Loucy (cell line): ENCODE measurements at regions not wholly inside any gene's neighbourhood (a gene's known extent, or its start where the extent isn't known, plus 50 kb on each side); places are given as distances from the start of the nearest gene placed in this dataset.

ENCODE experiments used
- H2AFZ ChIP-seq: fragments of 200-600 bp; sonication (generic); 2 replicates; pipeline ENCODE4 v1.6.0; 2016; ENCODE audit warnings: antibody characterized with exemption, mild to moderate bottlenecking, low read length, moderate library complexity
- H3F3A ChIP-seq: fragments of 200-600 bp; 2 replicates; pipeline ENCODE4 v1.6.0; 2016; ENCODE audit warnings: antibody characterized with exemption, low read depth, mild to moderate bottlenecking
- H3K27me3 ChIP-seq: fragments of 200-600 bp; sonication (generic); 2 replicates; pipeline ENCODE4 v1.6.1; 2014; ENCODE audit warnings: low read length, mild to moderate bottlenecking; ENCODE audit not compliant: insufficient read depth, poor library complexity, severe bottlenecking
- H3K36me3 ChIP-seq: fragments of 200-600 bp; sonication (generic); 2 replicates; pipeline ENCODE4 v1.6.1; 2016; ENCODE audit warnings: low read length; ENCODE audit not compliant: insufficient read depth
- H3K4me1 ChIP-seq: fragments of 200-600 bp; sonication (generic); 2 replicates; pipeline ENCODE4 v1.5.1; 2014; ENCODE audit warnings: low read length, mild to moderate bottlenecking; ENCODE audit not compliant: insufficient read depth, poor library complexity, severe bottlenecking
- H3K4me2 ChIP-seq: fragments of 200-600 bp; sonication (generic); 2 replicates; pipeline ENCODE4 v1.6.0; 2014; ENCODE audit warnings: antibody characterized with exemption, low read length, low read depth, mild to moderate bottlenecking; ENCODE audit not compliant: poor library complexity, severe bottlenecking
- H3K4me3 ChIP-seq: fragments of 200-600 bp; sonication (generic); 2 replicates; pipeline ENCODE4 v1.5.1; 2014; ENCODE audit warnings: low read length, mild to moderate bottlenecking, mixed read lengths; ENCODE audit not compliant: poor library complexity, severe bottlenecking
- H3K79me2 ChIP-seq: fragments of 200-600 bp; sonication (generic); 2 replicates; pipeline ENCODE4 v1.6.1; 2014; ENCODE audit warnings: low read length; ENCODE audit not compliant: insufficient read depth
- H3K9ac ChIP-seq: fragments of 200-600 bp; sonication (generic); 2 replicates; pipeline ENCODE4 v1.6.0; 2014; ENCODE audit warnings: mild to moderate bottlenecking, low read depth, low read length, moderate library complexity; ENCODE audit not compliant: poor library complexity, severe bottlenecking
- H3K9me2 ChIP-seq: fragments of 200-600 bp; sonication (generic); replicated peaks from 2 replicates; pipeline ENCODE4 v1.6.1; 2016; ENCODE audit warnings: low read depth, low read length, mixed read lengths
- H3K9me3 ChIP-seq: fragments of 200-600 bp; sonication (generic); 2 replicates; pipeline ENCODE4 v1.6.1; 2014; ENCODE audit warnings: mild to moderate bottlenecking, antibody characterized with exemption, low read length, low read depth; ENCODE audit not compliant: insufficient read depth
- H4K20me1 ChIP-seq: fragments of 200-600 bp; sonication (generic); 2 replicates; pipeline ENCODE4 v1.6.0; 2014; ENCODE audit warnings: antibody characterized with exemption, low read length, mild to moderate bottlenecking; ENCODE audit not compliant: insufficient read depth, poor library complexity, severe bottlenecking
- CTCF ChIP-seq: fragments of 200-600 bp; sonication (generic); conservative IDR thresholded peaks from 2 replicates; pipeline ENCODE4 v1.5.1; 2014; ENCODE audit warnings: mild to moderate bottlenecking, antibody characterized with exemption, low read length
- EZH2phosphoT487 ChIP-seq: fragments of 200-600 bp; IDR thresholded peaks from 2 replicates; pipeline ENCODE4 v1.6.1; 2018; ENCODE audit warnings: antibody characterized with exemption, mild to moderate bottlenecking, moderate library complexity, borderline replicate concordance

DNA sequence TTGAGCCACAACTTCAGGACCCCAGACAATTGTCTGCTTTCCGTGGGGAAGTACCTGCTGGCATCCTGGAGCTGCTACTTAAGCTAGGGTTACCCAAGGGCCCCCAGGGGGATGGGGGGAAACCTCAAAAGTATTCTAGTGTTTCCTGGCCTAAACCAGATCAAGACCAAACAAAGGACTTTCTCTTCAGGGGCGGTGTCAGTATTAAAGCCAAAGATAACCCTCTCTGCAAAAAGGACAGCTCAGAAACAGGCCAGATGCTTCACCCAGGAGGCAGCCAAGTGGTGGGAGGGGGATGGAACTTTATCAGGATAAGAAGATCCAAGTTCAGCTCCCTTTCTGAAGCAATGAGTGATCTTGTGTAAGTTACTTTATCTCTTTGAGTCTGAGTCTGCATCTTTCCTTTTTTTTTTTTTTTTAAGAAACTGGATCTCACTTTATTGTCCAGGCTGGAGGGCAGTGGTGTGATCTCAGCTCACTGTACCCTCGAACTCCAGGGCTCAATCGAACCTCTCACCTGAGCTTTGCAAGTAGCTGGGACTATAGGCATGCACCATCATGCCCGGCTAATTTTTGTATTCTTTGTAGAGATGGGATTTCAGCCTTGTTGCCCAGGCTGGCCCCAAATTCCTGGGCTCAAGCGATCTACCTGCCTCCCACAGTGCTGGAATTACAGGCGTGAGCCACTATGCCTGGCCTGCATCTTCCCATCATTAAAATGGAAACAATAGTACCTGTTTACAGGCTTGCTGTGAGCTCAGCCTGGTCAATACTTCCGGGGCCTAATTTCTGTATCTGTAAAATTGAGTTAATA is 151.8 kb upstream of the PTPRM start:
- H3K27me3 ChIP-seq, result no peaks in the 10 kb centered on the region
- no peak overlapping the region for H3K4me2 ChIP-seq
- TF ChIP-seq EZH2phosphoT487, result no peak
- TF ChIP-seq CTCF, result no peak

DNA sequence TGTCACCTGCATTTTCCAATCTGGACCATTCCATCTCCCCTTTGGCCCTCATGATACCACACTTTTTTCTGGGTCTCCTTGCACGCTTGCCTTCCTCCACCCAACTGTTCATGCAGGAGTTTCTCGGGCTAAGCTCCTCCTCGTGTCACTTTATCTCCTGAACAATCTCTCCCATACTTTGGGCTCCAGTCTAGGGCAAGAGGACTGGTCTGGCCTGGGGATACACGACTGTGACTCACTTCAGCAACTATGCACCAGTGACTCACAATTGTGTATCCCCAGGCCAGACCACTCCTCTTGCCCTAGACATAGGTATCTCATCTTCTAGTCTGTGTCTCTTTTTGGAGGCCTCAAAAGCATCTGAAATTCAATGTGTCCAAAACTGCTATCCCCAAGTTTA is 149.4 kb upstream of the PTPRM start:
- H3K9ac ChIP-seq, result no peak overlapping the region
- H3K79me2 ChIP-seq, result no peaks in the 10 kb centered on the region
- no peaks in the 10 kb centered on the region for H3K9me2 ChIP-seq
- no peaks in the 10 kb centered on the region for H3F3A ChIP-seq
- no peaks in the 10 kb centered on the region for H3K36me3 ChIP-seq
- no peaks in the 10 kb centered on the region for H3K27me3 ChIP-seq
- H2AFZ ChIP-seq, result no peak overlapping the region
- H4K20me1 ChIP-seq, result no peaks in the 10 kb centered on the region
- H3K4me2 ChIP-seq, result no peak overlapping the region
- no peaks in the 10 kb centered on the region for H3K4me1 ChIP-seq
- TF ChIP-seq EZH2phosphoT487, result no peak
- TF ChIP-seq CTCF, result no peak
- H3K4me3 ChIP-seq, result no peak overlapping the region
- no peaks in the 10 kb centered on the region for H3K9me3 ChIP-seq

More for the DNA sequence above, 151.8 kb upstream of the PTPRM start:
- no peaks in the 10 kb centered on the region for H3K79me2 ChIP-seq
- no peaks in the 10 kb centered on the region for H3K9me2 ChIP-seq
- no peaks in the 10 kb centered on the region for H3K9me3 ChIP-seq
- H3F3A ChIP-seq, result no peaks in the 10 kb centered on the region
- H3K9ac ChIP-seq, result no peak overlapping the region
- H2AFZ ChIP-seq, result no peak overlapping the region
- H4K20me1 ChIP-seq, result no peaks in the 10 kb centered on the region
- no peaks in the 10 kb centered on the region for H3K4me1 ChIP-seq
- no peaks in the 10 kb centered on the region for H3K36me3 ChIP-seq
- no peak overlapping the region for H3K4me3 ChIP-seq

- no peaks in the 10 kb centered on the region for H4K20me1 ChIP-seq
- H3F3A ChIP-seq, result no peaks in the 10 kb centered on the region
- H3K9ac ChIP-seq, result no peak overlapping the region
- H3K79me2 ChIP-seq, result no peaks in the 10 kb centered on the region
- H2AFZ ChIP-seq, result no peak overlapping the region
- no peaks in the 10 kb centered on the region for H3K9me2 ChIP-seq
- H3K4me3 ChIP-seq, result no peak overlapping the region
- H3K4me1 ChIP-seq, result no peaks in the 10 kb centered on the region
- TF ChIP-seq CTCF (no peak), EZH2phosphoT487 (no peak)
- no peaks in the 10 kb centered on the region for H3K27me3 ChIP-seq
- H3K9me3 ChIP-seq, result no peaks in the 10 kb centered on the region; the same call in 1 of the 2 replicates
- no peak overlapping the region for H3K4me2 ChIP-seq
- no peaks in the 10 kb centered on the region for H3K36me3 ChIP-seq
Measured at GRCh38 chr18:7429831-7430230, 137.3 kb upstream of the PTPRM start.
